CD14-positive monocyte (primary cell): ENCODE measurements at regions not wholly inside any gene's neighbourhood (a gene's known extent, or its start where the extent isn't known, plus 50 kb on each side); places are given as distances from the start of the nearest gene placed in this dataset.

Experiments used
- DNase-seq, 3 donors: peaks; one replicate each; pipeline ENCODE4 v3.0.0-alpha.2; 2011 to 2022
- H2AFZ ChIP-seq: 2 replicates; pipeline ENCODE4 v1.6.0; 2012; ENCODE audit warnings: mild to moderate bottlenecking, low read depth, low read length, inconsistent platforms; ENCODE audit not compliant: insufficient read depth, poor library complexity, severe bottlenecking
- H3K27ac ChIP-seq, 2 donors: 1 replicate in 1 of 2; 2 replicates in 1 of 2; pipeline ENCODE4 v1.5.1; 2012 to 2013; ENCODE audit warnings: low read length in 2 of 2, control low read depth in 1 of 2, inconsistent platforms in 1 of 2, low read depth in 1 of 2, mild to moderate bottlenecking in 1 of 2
- H3K27me3 ChIP-seq, 2 donors: one replicate each; pipeline versions ENCODE4 v1.6.0 to v1.6.1; 2011 to 2013; ENCODE audit warnings: low read length in 2 of 2; ENCODE audit not compliant: control insufficient read depth in 2 of 2, insufficient read depth in 2 of 2
- H3K36me3 ChIP-seq, 2 donors: replicated peaks in 1 of 2; 1 replicate in 1 of 2; 2 replicates in 1 of 2; pipeline versions ENCODE4 v1.5.1 to v1.6.1; 2012 to 2013; ENCODE audit warnings: low read length in 2 of 2, control low read depth in 1 of 2, inconsistent platforms in 1 of 2, mild to moderate bottlenecking in 1 of 2; ENCODE audit not compliant: insufficient read depth in 2 of 2, control insufficient read depth in 1 of 2
- H3K4me1 ChIP-seq, 2 donors: 1 replicate in 1 of 2; 2 replicates in 1 of 2; pipeline versions ENCODE4 v1.5.1 to v1.6.1; 2012 to 2013; ENCODE audit warnings: low read length in 2 of 2, control low read depth in 1 of 2, inconsistent platforms in 1 of 2, mild to moderate bottlenecking in 1 of 2, moderate library complexity in 1 of 2; ENCODE audit not compliant: insufficient read depth in 2 of 2, control insufficient read depth in 1 of 2
- H3K4me2 ChIP-seq: replicated peaks from 2 replicates; pipeline ENCODE3; 2012; ENCODE audit warnings: low read length, moderate library complexity, mild to moderate bottlenecking; ENCODE audit not compliant: poor library complexity, severe bottlenecking; ENCODE audit errors: extremely low read depth
- H3K4me3 ChIP-seq, 3 experiments: fragments of 200-600 bp in 1 of 3; sonication (generic) in 1 of 3; replicated peaks in 1 of 3; 1 replicate in 2 of 3; 2 replicates in 1 of 3; pipeline ENCODE4 v1.5.1; 2011 to 2013; ENCODE audit warnings: low read length in 3 of 3, mild to moderate bottlenecking in 3 of 3, control low read depth in 2 of 3, low read depth in 2 of 3, inconsistent platforms in 1 of 3, moderate library complexity in 1 of 3
- H3K79me2 ChIP-seq: 2 replicates; pipeline ENCODE4 v1.6.0; 2012; ENCODE audit warnings: mild to moderate bottlenecking, control low read depth, inconsistent platforms, low read length, moderate library complexity; ENCODE audit not compliant: insufficient read depth
- H3K9ac ChIP-seq: 2 replicates; pipeline ENCODE4 v1.6.0; 2017; ENCODE audit warnings: low read length, mild to moderate bottlenecking; ENCODE audit not compliant: insufficient read depth, poor library complexity, severe bottlenecking
- H3K9me3 ChIP-seq, 2 donors: replicated peaks in 1 of 2; 1 replicate in 1 of 2; 2 replicates in 1 of 2; pipeline versions ENCODE4 v1.5.1 to v1.6.1; 2012 to 2013; ENCODE audit warnings: low read length in 2 of 2, control low read depth in 1 of 2; ENCODE audit not compliant: control insufficient read depth in 1 of 2, insufficient read depth in 1 of 2
- H4K20me1 ChIP-seq: 2 replicates; pipeline ENCODE4 v1.6.0; 2012; ENCODE audit warnings: mild to moderate bottlenecking, low read length, control low read depth, moderate library complexity; ENCODE audit not compliant: insufficient read depth
- H3K27ac Mint-ChIP-seq, 7 donors: one replicate each; pipeline ENCODE4 v1.8.0; 2020; ENCODE audit warnings: mild to moderate bottlenecking in 7 of 7, mixed read lengths in 7 of 7, moderate library complexity in 6 of 7, inconsistent platforms in 2 of 7
- H3K27me3 Mint-ChIP-seq, 3 donors: one replicate each; pipeline ENCODE4 v1.8.0; 2021 to 2022; ENCODE audit warnings: low read depth in 3 of 3, mild to moderate bottlenecking in 3 of 3, mixed read lengths in 3 of 3, moderate library complexity in 3 of 3, inconsistent platforms in 1 of 3
- H3K36me3 Mint-ChIP-seq, 2 donors: one replicate each; pipeline ENCODE4 v1.8.0; 2020; ENCODE audit warnings: mixed read lengths in 2 of 2, inconsistent platforms in 1 of 2, mild to moderate bottlenecking in 1 of 2
- H3K4me1 Mint-ChIP-seq: one replicate; pipeline ENCODE4 v1.8.0; 2020; ENCODE audit warnings: mild to moderate bottlenecking, mixed read lengths
- H3K4me3 Mint-ChIP-seq, 2 donors: one replicate each; pipeline ENCODE4 v1.8.0; 2020; ENCODE audit warnings: mild to moderate bottlenecking in 2 of 2, mixed read lengths in 2 of 2, moderate library complexity in 1 of 2
- H3K9me3 Mint-ChIP-seq, 7 donors: one replicate each; pipeline ENCODE4 v1.8.0; 2020 to 2022; ENCODE audit warnings: mixed read lengths in 7 of 7, mild to moderate bottlenecking in 6 of 7, moderate library complexity in 6 of 7, inconsistent platforms in 2 of 7
- WGBS: methylation state at CpG from one replicate; pipeline ENCODE4 v1.1.5; 2013; ENCODE audit warnings: missing lambda C conversion rate; ENCODE audit not compliant: insufficient coverage; 5-methylcytosine and 5-hydroxymethylcytosine counted together
- intact Hi-C, 2 donors: fragments of 100-400 bp; cut with micrococcal nuclease; formaldehyde crosslinking; loops; one replicate each; pipeline versions ENCODE4 v1.15.0 to v1.15.1; 2023
- TF ChIP-seq, protein P1 (sequence below): fragments of 200-600 bp; IDR thresholded peaks from one replicate; pipeline ENCODE4 v1.8.0; 2022; ENCODE audit warnings: antibody characterized with exemption, mild to moderate bottlenecking

DNA sequence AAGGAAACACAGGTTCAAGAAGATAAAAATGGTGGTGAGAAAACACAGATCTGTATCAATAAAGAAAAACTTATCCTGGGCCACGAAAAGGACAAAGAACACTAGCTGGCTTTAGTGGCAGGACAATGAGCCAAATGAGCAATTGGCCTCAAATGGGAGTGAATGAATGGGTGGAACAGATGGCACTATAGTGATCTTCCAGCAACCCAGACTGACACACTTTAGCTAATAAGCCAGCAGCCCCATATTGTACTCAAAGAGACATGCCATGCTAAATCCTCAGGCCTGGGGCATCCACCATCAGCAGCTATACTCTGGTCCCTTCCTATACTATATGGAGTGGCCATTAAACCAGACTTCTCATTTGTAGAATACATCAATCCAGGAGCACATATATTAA, 60.0 kb upstream of the GADL1 start:
- no CpG with 5 or more reads among the region's 1 CpG for WGBS
- no peak overlapping the region for H3K4me3 ChIP-seq
- peaks cover 0 to 4% of the 10 kb centered on the region in 2 donors for H3K9me3 ChIP-seq
- H3K36me3 ChIP-seq: no peaks in the 10 kb centered on the region
- H3K4me2 ChIP-seq: no peak overlapping the region
- no peaks in the 10 kb centered on the region for H3K79me2 ChIP-seq
- H2AFZ ChIP-seq: no peak overlapping the region
- Mint-ChIP-seq H3K36me3 (no peaks in the 10 kb centered on the region), H3K27ac (no peak overlapping the region), H3K4me3 (no peak overlapping the region), H3K4me1 (peaks cover 2% of the 10 kb centered on the region), H3K9me3 (peaks cover 2 to 13% (median 4%) of the 10 kb centered on the region in 7 donors), H3K27me3 (peaks cover 0 to 2% (median 0%) of the 10 kb centered on the region in 3 donors)
- no peak overlapping the region for H3K27ac ChIP-seq
- H3K9ac ChIP-seq: no peak overlapping the region
- no peaks in the 10 kb centered on the region for H4K20me1 ChIP-seq
- H3K27me3 ChIP-seq: no peaks in the 10 kb centered on the region
- intact Hi-C loops: no loop called here
- peaks cover 0 to under 1% of the 10 kb centered on the region in 2 donors for H3K4me1 ChIP-seq
- TF ChIP-seq, protein P1, sequence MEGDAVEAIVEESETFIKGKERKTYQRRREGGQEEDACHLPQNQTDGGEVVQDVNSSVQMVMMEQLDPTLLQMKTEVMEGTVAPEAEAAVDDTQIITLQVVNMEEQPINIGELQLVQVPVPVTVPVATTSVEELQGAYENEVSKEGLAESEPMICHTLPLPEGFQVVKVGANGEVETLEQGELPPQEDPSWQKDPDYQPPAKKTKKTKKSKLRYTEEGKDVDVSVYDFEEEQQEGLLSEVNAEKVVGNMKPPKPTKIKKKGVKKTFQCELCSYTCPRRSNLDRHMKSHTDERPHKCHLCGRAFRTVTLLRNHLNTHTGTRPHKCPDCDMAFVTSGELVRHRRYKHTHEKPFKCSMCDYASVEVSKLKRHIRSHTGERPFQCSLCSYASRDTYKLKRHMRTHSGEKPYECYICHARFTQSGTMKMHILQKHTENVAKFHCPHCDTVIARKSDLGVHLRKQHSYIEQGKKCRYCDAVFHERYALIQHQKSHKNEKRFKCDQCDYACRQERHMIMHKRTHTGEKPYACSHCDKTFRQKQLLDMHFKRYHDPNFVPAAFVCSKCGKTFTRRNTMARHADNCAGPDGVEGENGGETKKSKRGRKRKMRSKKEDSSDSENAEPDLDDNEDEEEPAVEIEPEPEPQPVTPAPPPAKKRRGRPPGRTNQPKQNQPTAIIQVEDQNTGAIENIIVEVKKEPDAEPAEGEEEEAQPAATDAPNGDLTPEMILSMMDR: no peak
- no peak for DNase-seq

DNA sequence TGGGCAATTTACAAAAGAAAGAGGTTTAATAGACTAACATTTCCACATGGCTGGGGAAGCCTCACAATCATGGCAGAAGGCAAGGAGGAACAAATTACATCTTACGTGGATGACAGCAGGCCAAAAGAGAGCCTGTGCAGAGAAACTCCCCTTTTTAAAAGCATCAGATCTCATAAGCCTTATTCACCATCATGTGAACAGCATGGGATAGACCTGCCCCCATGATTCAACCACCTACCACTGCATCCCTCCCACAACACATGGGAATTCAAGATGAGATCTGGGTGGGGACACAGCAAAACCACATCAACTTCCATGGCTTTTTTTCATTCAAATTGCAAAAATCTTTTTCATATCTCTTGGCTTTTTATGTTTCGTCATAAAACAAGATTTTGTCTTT, 67.6 kb upstream of the GADL1 start:
- no CpG with 5 or more reads among the region's 2 CpGs for WGBS
- H3K4me1 ChIP-seq: no peaks in the 10 kb centered on the region
- TF ChIP-seq, protein P1: no peak
- no peaks in the 10 kb centered on the region for H4K20me1 ChIP-seq
- H3K27me3 ChIP-seq: no peaks in the 10 kb centered on the region
- H3K9ac ChIP-seq: no peak overlapping the region
- H3K36me3 ChIP-seq: no peaks in the 10 kb centered on the region
- DNase-seq: no peak
- Mint-ChIP-seq H3K27me3 (peaks cover 0 to 2% (median 2%) of the 10 kb centered on the region in 3 donors), H3K4me1 (no peaks in the 10 kb centered on the region), H3K27ac (no peak overlapping the region), H3K9me3 (peaks cover 4 to 15% (median 6%) of the 10 kb centered on the region in 7 donors), H3K36me3 (no peaks in the 10 kb centered on the region), H3K4me3 (no peak overlapping the region)
- H3K79me2 ChIP-seq: no peaks in the 10 kb centered on the region
- intact Hi-C loops: no loop called here
- no peak overlapping the region for H2AFZ ChIP-seq
- peaks cover 0 to 4% of the 10 kb centered on the region in 2 donors for H3K9me3 ChIP-seq
- H3K27ac ChIP-seq: no peak overlapping the region
- no peak overlapping the region for H3K4me3 ChIP-seq
- no peak overlapping the region for H3K4me2 ChIP-seq
